ENCODE measurements at regions not wholly inside any gene's neighbourhood (a gene's known extent, or its start where the extent isn't known, plus 50 kb on each side); places are given as distances from the start of the nearest gene placed in this dataset.

DNA sequence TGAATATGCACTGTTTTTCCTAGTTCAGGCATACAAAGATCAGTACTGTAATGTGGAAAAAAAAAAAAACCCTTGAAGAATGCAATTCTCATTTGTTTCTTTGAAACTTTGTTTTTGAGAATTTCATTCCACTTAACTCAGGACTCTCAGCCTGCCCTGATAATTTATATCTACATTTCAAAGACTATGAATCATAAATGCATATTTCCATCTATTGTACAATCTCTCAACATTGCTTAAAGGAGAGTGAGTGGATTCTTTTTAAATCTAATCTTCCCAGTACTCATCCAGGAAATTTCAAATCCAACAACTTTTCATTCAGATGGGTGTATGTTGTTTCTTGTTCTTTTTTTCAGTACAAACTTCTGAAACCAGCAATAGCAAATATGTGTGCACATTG, 322.2 kb upstream of the DDI1 start:
- TF ChIP-seq EZH2 (IDR thresholded peaks at IDR 0.05; ENCODE audit: low read length, missing control alignments): no peak
- TF ChIP-seq, protein P1, sequence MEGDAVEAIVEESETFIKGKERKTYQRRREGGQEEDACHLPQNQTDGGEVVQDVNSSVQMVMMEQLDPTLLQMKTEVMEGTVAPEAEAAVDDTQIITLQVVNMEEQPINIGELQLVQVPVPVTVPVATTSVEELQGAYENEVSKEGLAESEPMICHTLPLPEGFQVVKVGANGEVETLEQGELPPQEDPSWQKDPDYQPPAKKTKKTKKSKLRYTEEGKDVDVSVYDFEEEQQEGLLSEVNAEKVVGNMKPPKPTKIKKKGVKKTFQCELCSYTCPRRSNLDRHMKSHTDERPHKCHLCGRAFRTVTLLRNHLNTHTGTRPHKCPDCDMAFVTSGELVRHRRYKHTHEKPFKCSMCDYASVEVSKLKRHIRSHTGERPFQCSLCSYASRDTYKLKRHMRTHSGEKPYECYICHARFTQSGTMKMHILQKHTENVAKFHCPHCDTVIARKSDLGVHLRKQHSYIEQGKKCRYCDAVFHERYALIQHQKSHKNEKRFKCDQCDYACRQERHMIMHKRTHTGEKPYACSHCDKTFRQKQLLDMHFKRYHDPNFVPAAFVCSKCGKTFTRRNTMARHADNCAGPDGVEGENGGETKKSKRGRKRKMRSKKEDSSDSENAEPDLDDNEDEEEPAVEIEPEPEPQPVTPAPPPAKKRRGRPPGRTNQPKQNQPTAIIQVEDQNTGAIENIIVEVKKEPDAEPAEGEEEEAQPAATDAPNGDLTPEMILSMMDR (conservative IDR thresholded peaks at IDR 0.05 in 1 of 2, IDR thresholded peaks at IDR 0.05 in 1 of 2; ENCODE audit: low read depth in 1 of 2, low read length in 2 of 2): no peak
